ENCODE measurements at regions not wholly inside any gene's neighbourhood (a gene's known extent, or its start where the extent isn't known, plus 50 kb on each side); places are given as distances from the start of the nearest gene placed in this dataset.

GRCh38 chr1:116851846-116852245 lies 57.9 kb upstream of the PTGFRN start:
- no peak for DNase-seq

DNA sequence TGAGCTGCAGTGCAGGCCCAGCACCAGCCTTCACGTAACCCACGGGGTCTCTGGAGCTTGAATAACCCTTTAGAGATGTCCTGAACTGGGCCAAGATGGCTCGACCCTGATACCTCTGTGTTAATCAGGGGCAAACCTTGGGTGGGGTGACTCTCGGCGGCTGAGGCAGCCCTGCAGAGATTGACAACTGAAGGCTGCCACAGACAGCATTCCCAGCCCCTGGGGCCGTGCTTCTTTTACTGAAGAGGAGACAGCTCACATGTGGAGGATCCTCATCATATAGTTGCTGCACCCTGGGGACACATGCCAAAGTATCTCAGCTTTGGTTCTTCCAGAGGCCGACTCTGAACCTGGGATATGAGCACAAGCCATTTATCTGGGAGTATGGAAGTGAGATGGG lies 57.3 kb upstream of the PTGFRN start:
- DNase-seq: no peak

GRCh38 chr1:116852910-116853309 lies 56.8 kb upstream of the PTGFRN start:
- DNase-seq: peak; percentile 70

GRCh38 chr1:116853680-116854402 lies 55.9 kb upstream of the PTGFRN start:
- DNase-seq: peak; percentile 72

- DNase-seq: no peak
Measured at GRCh38 chr1:116854403-116854690, 55.4 kb upstream of the PTGFRN start.

DNA sequence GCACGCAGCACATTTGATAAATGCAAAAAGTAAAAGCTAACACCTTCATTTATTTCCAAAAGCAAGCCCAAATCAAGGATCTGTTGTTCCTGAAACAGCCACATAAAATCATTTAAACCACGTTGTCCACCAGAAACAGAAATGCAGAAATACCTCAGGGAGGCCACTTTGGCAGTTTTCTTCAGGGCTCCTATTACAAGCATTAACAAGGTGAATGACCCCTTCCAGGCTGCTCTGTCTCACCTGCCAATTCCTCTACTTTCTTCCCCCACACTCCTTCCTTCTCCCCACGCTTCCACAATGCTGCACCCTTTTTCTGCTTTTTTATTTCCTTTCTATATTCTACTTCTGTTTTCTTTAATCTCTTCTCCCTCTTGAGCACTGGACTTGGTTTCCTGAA lies 55.0 kb upstream of the PTGFRN start:
- no peak for DNase-seq

DNA sequence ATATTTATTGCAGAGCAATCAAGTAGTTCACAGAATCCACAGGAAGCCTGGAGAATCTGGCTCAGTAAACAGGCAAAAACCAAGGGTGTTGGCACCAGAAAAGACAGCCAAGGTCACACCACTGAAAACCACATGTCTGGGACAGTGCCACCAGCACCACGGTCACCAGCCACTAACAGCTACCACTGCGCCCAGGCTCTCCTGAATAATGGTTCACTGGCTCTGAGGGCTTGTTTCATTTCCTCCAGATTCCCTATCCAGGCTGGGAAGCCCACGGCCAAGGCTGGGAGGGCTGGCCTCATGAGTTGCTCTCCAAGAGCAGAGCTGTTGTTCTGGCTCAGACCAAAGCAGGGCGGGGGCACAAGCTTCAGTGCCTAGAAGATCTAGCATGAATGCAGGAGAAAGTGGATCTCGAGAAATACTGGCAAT lies 54.5 kb upstream of the PTGFRN start:
- peak; percentile 42 for DNase-seq

DNA sequence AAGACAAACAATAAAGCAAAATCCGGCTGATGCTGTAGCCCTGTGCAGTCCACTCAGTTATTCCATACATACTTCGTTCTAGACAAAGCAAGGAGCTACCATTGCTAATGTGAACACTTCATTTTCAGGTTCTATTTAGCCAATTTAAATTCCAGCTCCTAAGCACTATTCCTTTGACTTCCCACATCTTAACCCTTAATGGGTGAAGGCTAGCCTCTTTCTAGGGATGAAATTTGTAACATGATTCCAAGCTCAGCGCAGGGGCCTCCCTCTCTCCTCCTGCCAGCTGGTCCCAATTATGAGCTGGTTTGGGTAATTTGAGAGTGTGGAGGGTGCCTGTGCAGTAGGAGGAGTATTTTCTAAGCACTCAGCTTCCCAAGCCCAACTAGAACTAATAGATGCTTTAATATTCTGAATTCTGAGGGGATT lies 53.9 kb upstream of the PTGFRN start:
- DNase-seq: peak; percentile 96

GRCh38 chr1:116856312-116856711 lies 53.4 kb upstream of the PTGFRN start:
- peak; percentile 49 for DNase-seq

DNA sequence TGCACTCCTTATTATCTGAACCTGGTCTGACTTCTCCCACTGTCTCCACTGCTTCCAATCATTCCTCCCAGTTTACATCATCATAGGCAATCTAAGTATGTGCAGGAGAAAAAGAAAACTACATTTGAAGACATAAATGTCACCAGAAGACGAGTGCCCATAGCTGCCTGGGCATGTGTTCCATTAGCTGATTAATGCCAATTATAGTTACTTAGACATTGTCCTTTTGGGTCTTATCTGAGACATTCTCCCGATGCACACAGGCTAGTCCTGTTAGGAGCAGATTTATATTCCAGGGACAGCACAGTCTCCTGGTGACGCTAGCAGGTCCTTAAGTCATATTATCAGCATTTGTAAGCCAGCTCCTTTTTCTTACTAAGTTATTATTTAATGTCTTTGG lies 52.6 kb upstream of the PTGFRN start:
- DNase-seq: peak; percentile 31

Data from fibroblast of skin of scalp (primary cell).